ENCODE measurements at regions not wholly inside any gene's neighbourhood (a gene's known extent, or its start where the extent isn't known, plus 50 kb on each side); places are given as distances from the start of the nearest gene placed in this dataset.
"Not testable (repeated sequence)": the region's sequence is repeated elsewhere in the genome, so short reads cannot be mapped to it uniquely, and the experiment has no call there.

DNA sequence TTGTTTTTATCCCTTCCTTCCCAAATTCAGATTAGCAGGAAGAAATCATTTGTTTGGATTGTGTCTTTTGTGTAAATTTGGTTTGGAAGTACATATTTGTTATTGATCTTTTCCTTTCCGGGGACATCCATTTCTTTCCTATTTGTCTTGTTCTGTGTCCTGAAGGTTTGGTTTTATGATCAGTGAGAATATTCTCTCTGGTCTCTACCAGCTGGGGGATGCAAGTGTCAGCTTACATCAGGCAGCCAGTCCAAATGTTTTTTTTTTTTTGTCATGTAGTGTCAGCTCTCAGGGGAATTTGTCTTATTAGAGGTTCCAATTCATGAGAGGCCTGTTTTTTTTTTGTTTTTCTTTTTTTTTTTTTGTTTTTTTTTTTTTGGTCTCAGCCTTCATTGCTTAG lies 479.2 kb upstream of the LRRC7 start:
- no peak for DNase-seq

GRCh38 chr1:69090170-69090569 lies 477.6 kb upstream of the LRRC7 start:
- no peak for DNase-seq

- no peak for DNase-seq
These were observed 477.0 kb upstream of the LRRC7 start for GRCh38 chr1:69090752-69091151.

- DNase-seq: not testable (repeated sequence)
These were observed 465.7 kb upstream of the LRRC7 start for GRCh38 chr1:69102058-69102457.

DNA sequence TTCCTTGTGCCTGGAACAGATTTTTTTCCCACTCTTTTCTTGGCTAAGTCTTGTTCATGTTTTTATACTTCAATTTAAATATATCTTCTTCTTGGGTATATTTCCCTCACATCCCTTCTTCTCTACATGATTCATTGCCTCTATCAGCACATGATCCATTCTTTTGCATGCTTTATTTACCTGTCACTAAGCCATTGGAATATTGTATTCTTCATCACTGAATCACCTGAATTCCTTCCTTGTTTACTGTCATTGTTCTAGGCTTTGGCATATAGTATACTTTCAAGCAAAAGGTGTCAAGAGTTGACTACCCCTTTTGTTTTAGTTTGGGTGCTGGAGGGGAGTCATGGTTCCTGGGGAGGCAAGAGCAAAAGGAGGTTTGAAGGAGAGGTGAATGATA lies 464.5 kb upstream of the LRRC7 start:
- DNase-seq: no peak

GRCh38 chr1:69103705-69104385 lies 463.9 kb upstream of the LRRC7 start:
- no peak for DNase-seq

- DNase-seq: no peak
These were observed 462.8 kb upstream of the LRRC7 start for GRCh38 chr1:69104894-69105293.

DNA sequence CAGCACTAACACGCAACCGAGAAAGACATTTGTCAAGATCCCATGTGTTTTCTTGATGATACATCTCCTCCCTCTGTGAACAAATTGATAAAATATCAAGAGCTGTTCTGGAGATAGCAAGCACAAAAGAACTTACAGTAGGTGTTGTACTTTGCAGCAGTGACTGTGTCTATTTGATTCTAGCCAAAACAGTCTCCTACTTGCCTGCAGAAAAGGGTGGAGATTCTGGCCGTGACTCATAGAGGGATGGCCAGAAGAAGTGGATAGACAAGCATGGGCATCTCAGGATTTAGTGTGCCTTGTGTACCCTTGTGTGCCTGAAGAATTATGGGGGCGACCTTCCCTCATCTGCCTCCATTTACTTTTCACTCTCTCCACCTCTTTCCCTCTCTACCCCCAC lies 458.4 kb upstream of the LRRC7 start:
- DNase-seq: peak; percentile 33

- no peak for DNase-seq
These were observed 456.9 kb upstream of the LRRC7 start for GRCh38 chr1:69110851-69111250.

DNA sequence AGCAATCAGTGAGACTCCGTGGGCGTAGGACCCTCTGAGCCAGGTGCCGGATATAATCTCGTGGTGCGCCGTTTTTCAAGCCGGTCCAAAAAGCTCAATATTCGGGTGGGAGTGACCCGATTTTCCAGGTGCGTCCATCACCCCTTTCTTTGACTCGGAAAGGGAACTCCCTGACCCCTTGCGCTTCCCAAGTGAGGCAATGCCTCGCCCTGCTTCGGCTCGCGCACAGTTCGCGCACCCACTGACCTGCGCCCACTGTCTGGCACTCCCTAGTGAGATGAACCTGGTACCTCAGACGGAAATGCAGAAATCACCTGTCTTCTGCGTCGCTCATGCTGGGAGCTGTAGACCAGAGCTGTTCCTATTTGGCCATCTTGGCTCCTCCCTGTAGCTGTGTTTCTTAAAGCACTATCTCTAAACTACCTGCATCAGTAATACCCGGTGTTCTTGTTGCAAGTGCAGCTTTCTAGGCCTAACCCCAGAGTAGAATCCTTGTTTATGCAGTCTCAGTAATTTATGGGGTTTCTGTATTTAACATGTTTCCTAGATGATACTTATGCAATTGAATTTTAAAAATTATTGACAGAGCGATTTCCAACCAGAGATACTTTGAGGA lies 447.5 kb upstream of the LRRC7 start:
- DNase-seq: not testable (repeated sequence)

DNA sequence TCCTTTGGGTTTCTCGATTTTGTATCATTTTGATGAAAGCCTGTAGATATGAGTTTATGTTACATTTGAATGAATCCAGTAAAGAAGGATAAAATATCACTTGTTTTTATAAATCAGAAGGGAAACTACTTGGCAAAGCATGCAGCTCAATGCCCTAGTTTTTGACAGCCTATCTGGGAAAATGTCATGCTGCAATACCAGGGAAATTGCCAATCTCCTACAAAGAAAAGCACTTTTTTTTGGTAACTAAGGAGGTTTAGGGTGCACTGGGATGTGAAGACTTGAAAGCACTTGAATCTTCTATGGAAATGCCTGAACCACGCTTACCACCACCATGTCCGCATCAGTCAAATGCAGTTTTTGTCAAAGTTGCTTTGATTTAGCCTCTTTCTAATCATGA lies 446.9 kb upstream of the LRRC7 start:
- DNase-seq: no peak

DNA sequence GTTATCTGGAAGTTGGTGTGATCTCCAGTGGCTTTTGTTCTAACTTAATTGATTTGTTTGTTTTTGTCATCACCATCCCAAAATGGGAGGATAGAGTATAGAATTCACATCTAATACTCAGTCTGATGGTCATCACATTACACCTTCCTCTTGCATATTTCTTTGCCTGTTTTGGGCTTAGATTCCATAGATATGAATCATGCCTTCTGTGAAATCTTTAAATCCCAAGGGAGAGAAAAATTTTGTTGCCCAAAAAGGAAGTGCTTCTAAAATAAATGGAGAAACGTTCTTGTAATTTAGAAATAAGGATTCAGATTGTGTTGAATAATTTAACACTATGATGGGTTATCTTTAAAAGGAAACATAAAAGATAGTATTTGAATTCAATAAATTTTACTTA lies 446.0 kb upstream of the LRRC7 start:
- peak; percentile 47 for DNase-seq

DNA sequence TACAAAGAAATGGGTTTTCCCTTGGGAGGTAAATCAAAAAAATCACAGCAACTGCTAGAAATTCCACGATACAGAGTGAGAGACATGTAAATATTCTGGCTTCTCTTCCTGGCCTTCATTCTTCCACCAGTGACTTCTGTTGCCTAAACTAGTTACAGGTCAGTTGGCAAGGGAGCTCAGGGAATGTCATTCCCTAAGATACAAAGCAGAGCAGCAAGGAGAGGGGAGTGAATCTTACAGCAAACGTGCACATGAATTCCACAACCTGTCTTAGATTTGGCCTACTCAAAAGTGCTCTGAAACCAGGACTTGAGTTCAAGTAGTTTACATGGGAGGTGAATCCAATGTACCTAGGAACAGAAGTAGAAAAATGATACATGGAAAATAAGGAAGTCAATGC lies 445.3 kb upstream of the LRRC7 start:
- DNase-seq: no peak

DNA sequence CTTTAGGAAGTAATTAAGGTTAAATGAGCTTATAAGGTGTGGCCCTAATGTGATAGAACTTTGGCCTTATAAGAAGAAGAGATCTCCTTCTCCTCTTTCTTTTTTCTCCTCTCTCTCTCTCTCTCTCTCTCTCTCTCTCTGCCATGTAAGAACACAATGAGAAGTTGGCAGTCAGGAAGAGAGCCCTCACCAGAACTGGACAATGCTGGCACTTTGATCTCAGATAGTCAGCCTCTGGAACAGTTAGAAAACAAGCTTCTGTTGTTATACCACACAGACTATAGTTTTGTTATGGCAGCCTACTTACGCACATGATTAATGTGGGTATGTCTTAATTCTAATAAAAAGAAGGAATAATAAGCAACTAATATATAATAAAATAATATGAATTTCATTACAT lies 444.2 kb upstream of the LRRC7 start:
- no peak for DNase-seq

GRCh38 chr1:69126796-69127195 lies 440.9 kb upstream of the LRRC7 start:
- DNase-seq: no peak

DNA sequence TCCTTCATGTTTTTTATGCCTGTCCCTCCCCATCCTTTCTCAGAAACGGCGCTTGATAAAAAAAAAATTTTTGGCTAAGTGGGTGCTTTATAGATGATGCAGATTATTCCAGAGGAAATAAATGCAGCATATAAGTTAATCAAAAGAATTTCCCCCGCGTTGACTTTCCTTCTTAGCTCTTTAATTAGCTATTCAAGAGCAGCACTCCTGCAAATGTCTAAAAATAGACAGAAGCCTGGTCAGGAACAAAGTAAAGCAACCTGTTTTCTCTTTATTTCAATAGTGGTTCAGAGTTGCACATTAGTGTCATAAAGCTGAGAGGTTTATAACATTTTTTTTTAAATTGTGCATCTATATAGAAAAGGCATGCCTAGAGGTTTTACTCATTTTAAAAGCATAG lies 439.5 kb upstream of the LRRC7 start:
- no peak for DNase-seq

- no peak for DNase-seq
These were observed 438.2 kb upstream of the LRRC7 start for GRCh38 chr1:69129538-69129937.

GRCh38 chr1:69138172-69138571 lies 429.6 kb upstream of the LRRC7 start:
- DNase-seq: no peak

DNA sequence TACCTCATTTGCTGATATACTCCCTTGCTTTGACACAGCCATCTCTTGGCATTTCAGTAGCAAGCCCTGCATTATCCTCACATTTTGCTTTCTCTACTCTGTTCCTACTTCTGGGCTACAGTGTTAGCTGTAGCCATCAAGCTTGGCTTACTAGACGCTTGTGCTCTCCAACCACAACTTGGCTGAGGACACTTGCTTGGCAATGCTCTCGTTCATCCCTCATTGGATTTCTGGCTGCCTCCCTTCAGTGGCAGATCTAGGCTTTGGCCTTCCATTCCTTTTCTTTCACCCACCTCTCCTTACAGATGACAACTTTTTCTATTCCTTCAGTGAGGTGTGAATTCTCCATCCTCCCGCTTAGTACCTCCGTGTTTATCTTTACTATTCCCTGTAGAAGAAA lies 428.7 kb upstream of the LRRC7 start:
- no peak for DNase-seq

- no peak for DNase-seq
These were observed 421.4 kb upstream of the LRRC7 start for GRCh38 chr1:69146303-69146702.

- no peak for DNase-seq
These were observed 419.0 kb upstream of the LRRC7 start for GRCh38 chr1:69148731-69149130.

DNA sequence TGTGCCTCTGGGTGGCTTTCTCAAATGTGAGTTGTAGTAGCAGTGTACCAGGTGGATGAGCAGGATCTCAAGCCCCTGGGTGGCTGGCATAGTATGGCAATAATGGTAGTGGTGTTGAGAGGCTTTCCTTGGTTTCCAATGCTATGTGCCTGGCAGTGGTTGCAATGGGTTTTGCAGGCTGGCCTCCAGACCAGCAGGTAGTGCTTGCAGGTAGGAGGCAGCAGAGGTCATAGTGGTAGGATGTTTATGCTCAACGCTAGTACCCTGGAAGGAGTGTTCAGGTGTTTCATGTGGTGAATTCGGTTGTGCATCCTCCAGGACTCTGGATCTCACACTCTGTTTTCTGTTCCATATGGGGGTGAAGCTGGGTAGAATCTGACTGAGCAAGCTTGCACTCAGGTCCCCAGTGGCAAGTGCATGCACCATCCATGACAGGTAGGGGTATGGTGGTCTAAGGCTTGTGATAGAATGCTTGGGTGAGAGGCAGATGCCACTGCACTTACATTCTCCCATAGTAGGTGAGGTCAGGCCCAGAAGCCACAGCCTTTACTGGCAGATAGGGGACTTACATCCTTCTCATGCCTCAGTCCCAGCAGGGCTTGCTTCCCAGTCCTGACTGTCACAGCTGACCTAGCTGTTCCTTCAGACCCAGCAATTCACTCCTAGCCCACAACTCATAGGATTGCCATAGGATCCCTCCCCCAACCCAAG lies 410.5 kb upstream of the LRRC7 start:
- no peak for DNase-seq

- no peak for DNase-seq
These were observed 404.5 kb upstream of the LRRC7 start for GRCh38 chr1:69163241-69163640.

GRCh38 chr1:69163779-69164178 lies 403.9 kb upstream of the LRRC7 start:
- no peak for DNase-seq
